ENCODE measurements at regions not wholly inside any gene's neighbourhood (a gene's known extent, or its start where the extent isn't known, plus 50 kb on each side); places are given as distances from the start of the nearest gene placed in this dataset.
A peak's percentile ranks its signal among the peaks of the same experiment; 100 is the strongest.
"Not testable (repeated sequence)": the region's sequence is repeated elsewhere in the genome, so short reads cannot be mapped to it uniquely, and the experiment has no call there.

GRCh38 chr2:63738019-63738418, 103.7 kb upstream of the UGP2 start:
- no peak for DNase-seq
- Mint-ChIP-seq H3K4me1 (ENCODE audit: low read depth, unreplicated experiment) (peaks cover 40% of the 10 kb centered on the region), H3K36me3 (ENCODE audit: insufficient read depth, unreplicated experiment) (peaks cover 5% of the 10 kb centered on the region), H3K27me3 (ENCODE audit: unreplicated experiment) (no peaks in the 10 kb centered on the region), H3K9me3 (ENCODE audit: low read depth, unreplicated experiment) (peaks cover 2% of the 10 kb centered on the region), H3K27ac (ENCODE audit: unreplicated experiment) (no peak overlapping the region), H3K4me3 (ENCODE audit: low read depth, unreplicated experiment) (no peak overlapping the region)
- intact Hi-C loops (cut with micrococcal nuclease; ENCODE audit: unreplicated experiment), result no loop called here
- BruUV-seq (replicated peaks), result no TSS peak
- CTCF ChIA-PET, result no interaction called here
- TF ChIP-seq CTCF (IDR thresholded peaks at IDR 0.05; ENCODE audit: unreplicated experiment), result no peak

- H3K27me3 Mint-ChIP-seq (ENCODE audit: unreplicated experiment); H3K9me3 Mint-ChIP-seq (ENCODE audit: low read depth, unreplicated experiment); CTCF ChIA-PET; BruUV-seq (replicated peaks); DNase-seq; H3K36me3 Mint-ChIP-seq (ENCODE audit: insufficient read depth, unreplicated experiment); intact Hi-C loops (cut with micrococcal nuclease; ENCODE audit: unreplicated experiment); H3K4me3 Mint-ChIP-seq (ENCODE audit: low read depth, unreplicated experiment): not testable (repeated sequence)
- H3K27ac Mint-ChIP-seq (ENCODE audit: unreplicated experiment), result peak overlapping the region; percentile 20
- H3K4me1 Mint-ChIP-seq (ENCODE audit: low read depth, unreplicated experiment), result peaks cover 42% of the 10 kb centered on the region
Observed at GRCh38 chr2:63739180-63739579, 102.5 kb upstream of the UGP2 start.

- no peaks in the 10 kb centered on the region for H3K27me3 Mint-ChIP-seq (ENCODE audit: unreplicated experiment)
- H3K4me1 Mint-ChIP-seq (ENCODE audit: low read depth, unreplicated experiment), result peaks cover 33% of the 10 kb centered on the region
- H3K4me3 Mint-ChIP-seq (ENCODE audit: low read depth, unreplicated experiment), result no peak overlapping the region
- H3K27ac Mint-ChIP-seq (ENCODE audit: unreplicated experiment), result no peak overlapping the region
- H3K9me3 Mint-ChIP-seq (ENCODE audit: low read depth, unreplicated experiment), result peaks cover 2% of the 10 kb centered on the region
- DNase-seq, result no peak
- intact Hi-C loops (cut with micrococcal nuclease; ENCODE audit: unreplicated experiment), result loop anchor here (5.0 kb wide), 1 partner anchor 102 kb away; the partner anchor contains the start of gene UGP2
- CTCF ChIA-PET, result no interaction called here
- no peak for TF ChIP-seq CTCF (IDR thresholded peaks at IDR 0.05; ENCODE audit: unreplicated experiment)
- BruUV-seq (replicated peaks), result no TSS peak
- no peaks in the 10 kb centered on the region for H3K36me3 Mint-ChIP-seq (ENCODE audit: insufficient read depth, unreplicated experiment)
Observed at GRCh38 chr2:63740020-63740419, 101.7 kb upstream of the UGP2 start.

- intact Hi-C loops (cut with micrococcal nuclease; ENCODE audit: unreplicated experiment), result loop anchor here (5.0 kb wide), 1 partner anchor 101 kb away; the partner anchor contains the start of gene UGP2
- H3K4me1 Mint-ChIP-seq (ENCODE audit: low read depth, unreplicated experiment), result peaks cover 29% of the 10 kb centered on the region
- peaks cover 2% of the 10 kb centered on the region for H3K9me3 Mint-ChIP-seq (ENCODE audit: low read depth, unreplicated experiment)
- TF ChIP-seq CTCF (IDR thresholded peaks at IDR 0.05; ENCODE audit: unreplicated experiment), result no peak
- DNase-seq, result no peak
- CTCF ChIA-PET, result interaction anchor here (0.8 kb wide), 1 partner anchor 101 kb away, joined by 5 read pairs; the partner anchor contains the start of gene UGP2
- no peaks in the 10 kb centered on the region for H3K36me3 Mint-ChIP-seq (ENCODE audit: insufficient read depth, unreplicated experiment)
- no peaks in the 10 kb centered on the region for H3K27me3 Mint-ChIP-seq (ENCODE audit: unreplicated experiment)
- H3K27ac Mint-ChIP-seq (ENCODE audit: unreplicated experiment), result peak overlapping the region; percentile 33
- no peak overlapping the region for H3K4me3 Mint-ChIP-seq (ENCODE audit: low read depth, unreplicated experiment)
- no TSS peak for BruUV-seq (replicated peaks)
Observed at GRCh38 chr2:63740943-63741342, 100.8 kb upstream of the UGP2 start.

GRCh38 chr2:63741884-63742579, 99.7 kb upstream of the UGP2 start:
- no peak overlapping the region for H3K4me3 Mint-ChIP-seq (ENCODE audit: low read depth, unreplicated experiment)
- H3K9me3 Mint-ChIP-seq (ENCODE audit: low read depth, unreplicated experiment), result peaks cover 2% of the 10 kb centered on the region
- intact Hi-C loops (cut with micrococcal nuclease; ENCODE audit: unreplicated experiment), result loop anchor here (5.0 kb wide), 1 partner anchor 100 kb away; the partner anchor contains the start of gene UGP2
- peaks cover 39% of the 10 kb centered on the region for H3K4me1 Mint-ChIP-seq (ENCODE audit: low read depth, unreplicated experiment)
- no peaks in the 10 kb centered on the region for H3K36me3 Mint-ChIP-seq (ENCODE audit: insufficient read depth, unreplicated experiment)
- H3K27me3 Mint-ChIP-seq (ENCODE audit: unreplicated experiment), result no peaks in the 10 kb centered on the region
- no peak overlapping the region for H3K27ac Mint-ChIP-seq (ENCODE audit: unreplicated experiment)
- DNase-seq, result no peak
- BruUV-seq (replicated peaks), result no TSS peak
- CTCF ChIA-PET, result interaction anchor here (0.6 to 0.9 kb wide), 2 partner anchors 123 to 150 kb away, joined by 3 read pairs; no protein-coding TSS in a partner anchor
- no peak for TF ChIP-seq CTCF (IDR thresholded peaks at IDR 0.05; ENCODE audit: unreplicated experiment)
